ENCODE measurements at regions not wholly inside any gene's neighbourhood (a gene's known extent, or its start where the extent isn't known, plus 50 kb on each side); places are given as distances from the start of the nearest gene placed in this dataset.

GRCh38 chr4:128525992-128526630 lies 238.5 kb upstream of the PGRMC2 start:
- no peak for DNase-seq
- intact Hi-C loops (cut with DNase I): no loop called here
- Histone ChIP-seq H3K9me3 (no peaks in the 10 kb centered on the region), H3K4me3 (no peak overlapping the region), H3K27ac (no peak overlapping the region), H3K36me3 (ENCODE audit: insufficient read depth in 1 of 2, low read depth in 1 of 2) (no peaks in the 10 kb centered on the region), H3K4me1 (peaks cover 21% of the 10 kb centered on the region), H3K27me3 (ENCODE audit: insufficient read depth in 3 of 3, low read length in 2 of 3) (no peaks in the 10 kb centered on the region)
- no peak for ATAC-seq
- WGBS, 3 donors: 26 to 47% (median 28%) methylated on average over 1 of the region's 1 CpG
- no peak for TF ChIP-seq CTCF (IDR thresholded peaks at IDR 0.05)

GRCh38 chr4:128525387-128525786 lies 237.8 kb upstream of the PGRMC2 start:
- no peak overlapping the region for H3K4me3 ChIP-seq
- intact Hi-C loops (cut with DNase I): no loop called here
- H3K4me1 ChIP-seq: peaks cover 23% of the 10 kb centered on the region
- DNase-seq (no peak), ATAC-seq (no peak)
- 62 to 65% (median 63%) methylated on average over 5 of the region's 5 CpGs for WGBS, 3 donors
- TF ChIP-seq CTCF (IDR thresholded peaks at IDR 0.05): no peak
- H3K36me3 ChIP-seq (ENCODE audit: insufficient read depth in 1 of 2, low read depth in 1 of 2): no peaks in the 10 kb centered on the region
- H3K9me3 ChIP-seq: no peaks in the 10 kb centered on the region
- H3K27me3 ChIP-seq (ENCODE audit: insufficient read depth in 3 of 3, low read length in 2 of 3): no peaks in the 10 kb centered on the region
- H3K27ac ChIP-seq: no peak overlapping the region

- DNase-seq (peak in 1 of 2 donors; percentile 44), ATAC-seq (no peak)
- Histone ChIP-seq H3K4me1 (peaks cover 17% of the 10 kb centered on the region), H3K27ac (no peak overlapping the region), H3K27me3 (ENCODE audit: insufficient read depth in 3 of 3, low read length in 2 of 3) (no peaks in the 10 kb centered on the region), H3K4me3 (no peak overlapping the region), H3K9me3 (no peaks in the 10 kb centered on the region), H3K36me3 (ENCODE audit: insufficient read depth in 1 of 2, low read depth in 1 of 2) (no peaks in the 10 kb centered on the region)
- intact Hi-C loops (cut with DNase I): loop anchor here in 1 of 2 donors (5.0 kb wide), 1 partner anchor 67 kb away; no protein-coding TSS in a partner anchor
- TF ChIP-seq CTCF (IDR thresholded peaks at IDR 0.05): no peak
- WGBS, 3 donors: 61 to 74% (median 69%) methylated on average over 6 of the region's 6 CpGs
Observed at GRCh38 chr4:128524311-128524710, 236.7 kb upstream of the PGRMC2 start.

- H3K9me3 ChIP-seq: no peaks in the 10 kb centered on the region
- no peak overlapping the region for H3K4me3 ChIP-seq
- WGBS, 3 donors: 37 to 40% (median 39%) methylated on average over 4 of the region's 4 CpGs
- H3K27me3 ChIP-seq (ENCODE audit: insufficient read depth in 3 of 3, low read length in 2 of 3): no peaks in the 10 kb centered on the region
- no peak for ATAC-seq
- H3K36me3 ChIP-seq (ENCODE audit: insufficient read depth in 1 of 2, low read depth in 1 of 2): no peaks in the 10 kb centered on the region
- DNase-seq: no peak
- no peak for TF ChIP-seq CTCF (IDR thresholded peaks at IDR 0.05)
- peaks cover 27% of the 10 kb centered on the region for H3K4me1 ChIP-seq
- no peak overlapping the region for H3K27ac ChIP-seq
- intact Hi-C loops (cut with DNase I): loop anchor here in 1 of 2 donors (5.0 kb wide), 1 partner anchor 64 kb away; no protein-coding TSS in a partner anchor
Observed at GRCh38 chr4:128521648-128522111, 234.1 kb upstream of the PGRMC2 start.

GRCh38 chr4:128521156-128521555 lies 233.5 kb upstream of the PGRMC2 start:
- H3K27me3 ChIP-seq (ENCODE audit: insufficient read depth in 3 of 3, low read length in 2 of 3): no peaks in the 10 kb centered on the region
- H3K9me3 ChIP-seq: no peaks in the 10 kb centered on the region
- intact Hi-C loops (cut with DNase I): loop anchor here in 1 of 2 donors (5.0 kb wide), 1 partner anchor 64 kb away; no protein-coding TSS in a partner anchor
- WGBS, 3 donors: 80 to 88% (median 80%) methylated on average over 2 of the region's 2 CpGs
- DNase-seq (no peak), ATAC-seq (no peak)
- no peak overlapping the region for H3K4me3 ChIP-seq
- no peak for TF ChIP-seq CTCF (IDR thresholded peaks at IDR 0.05)
- H3K36me3 ChIP-seq (ENCODE audit: insufficient read depth in 1 of 2, low read depth in 1 of 2): no peaks in the 10 kb centered on the region
- peaks cover 27% of the 10 kb centered on the region for H3K4me1 ChIP-seq
- H3K27ac ChIP-seq: no peak overlapping the region
